ENCODE measurements at regions not wholly inside any gene's neighbourhood (a gene's known extent, or its start where the extent isn't known, plus 50 kb on each side); places are given as distances from the start of the nearest gene placed in this dataset.

DNA sequence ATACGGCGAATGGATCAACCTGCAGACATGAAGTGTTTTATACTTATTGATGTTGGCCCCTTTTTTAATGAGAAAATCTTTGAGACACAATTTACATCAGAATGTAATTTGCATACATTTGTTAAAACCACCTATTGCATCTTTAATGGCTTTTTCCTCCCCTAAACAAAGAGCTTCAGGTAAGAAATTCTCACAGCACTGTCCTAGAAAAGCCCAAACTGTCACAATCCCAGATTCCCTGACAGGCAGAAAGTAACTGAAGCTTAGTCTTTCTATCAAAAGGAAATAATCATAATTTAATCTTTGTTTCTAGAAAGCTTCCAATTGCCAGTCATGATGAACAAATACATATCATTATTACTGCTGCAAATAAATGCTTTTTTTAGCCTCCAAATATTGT lies 407.9 kb downstream of the TMA16 start:
- 9 to 11% methylated on average over 2 of the region's 2 CpGs for WGBS, 2 experiments (ENCODE audit: low coverage in 1 of 2, low lambda C conversion rate in 2 of 2, missing lambda C conversion rate in 2 of 2)
- Histone ChIP-seq H4K20me1 (ENCODE audit: insufficient read depth) (no peaks in the 10 kb centered on the region), H3K27ac (no peak overlapping the region), H3F3A (ENCODE audit: insufficient read depth) (no peaks in the 10 kb centered on the region), H3K79me2 (ENCODE audit: insufficient read depth) (no peaks in the 10 kb centered on the region), H3K4me2 (ENCODE audit: unreplicated experiment) (no peak overlapping the region), H3K4me1 (ENCODE audit: insufficient read depth) (no peaks in the 10 kb centered on the region), H3K9me3 (ENCODE audit: low read depth) (no peaks in the 10 kb centered on the region), H3K36me3 (ENCODE audit: low read depth) (no peaks in the 10 kb centered on the region), H3K27me3 (replicated peaks; ENCODE audit: insufficient read depth) (no peaks in the 10 kb centered on the region), H3K9ac (no peak overlapping the region), H3K9me2 (ENCODE audit: insufficient read depth) (no peaks in the 10 kb centered on the region), H3K4me3 (no peak overlapping the region), H2AFZ (no peak overlapping the region)
- no peak for DNase-seq
- in situ Hi-C loops (cut with MboI) = no loop called here
- TF ChIP-seq EZH2phosphoT487 (IDR thresholded peaks at IDR 0.05; ENCODE audit: insufficient read depth, low read depth) = no peak
- no peak for TF ChIP-seq EZH2 (IDR thresholded peaks at IDR 0.05; ENCODE audit: insufficient read depth, poor library complexity, severe bottlenecking)

GRCh38 chr4:163911891-163912290 lies 417.4 kb downstream of the TMA16 start:
- Histone ChIP-seq H3K79me2 (ENCODE audit: insufficient read depth) (no peaks in the 10 kb centered on the region), H3K4me3 (no peak overlapping the region), H3F3A (ENCODE audit: insufficient read depth) (no peaks in the 10 kb centered on the region), H3K27me3 (replicated peaks; ENCODE audit: insufficient read depth) (no peaks in the 10 kb centered on the region), H3K9ac (no peak overlapping the region), H3K9me2 (ENCODE audit: insufficient read depth) (no peaks in the 10 kb centered on the region), H2AFZ (no peak overlapping the region), H3K9me3 (ENCODE audit: low read depth) (no peaks in the 10 kb centered on the region), H4K20me1 (ENCODE audit: insufficient read depth) (no peaks in the 10 kb centered on the region), H3K36me3 (ENCODE audit: low read depth) (no peaks in the 10 kb centered on the region), H3K27ac (no peak overlapping the region), H3K4me2 (ENCODE audit: unreplicated experiment) (no peak overlapping the region), H3K4me1 (ENCODE audit: insufficient read depth) (no peaks in the 10 kb centered on the region)
- 30 to 32% methylated on average over 5 of the region's 5 CpGs for WGBS, 2 experiments (ENCODE audit: low coverage in 1 of 2, low lambda C conversion rate in 2 of 2, missing lambda C conversion rate in 2 of 2)
- TF ChIP-seq EZH2phosphoT487 (IDR thresholded peaks at IDR 0.05; ENCODE audit: insufficient read depth, low read depth) (no peak), EZH2 (IDR thresholded peaks at IDR 0.05; ENCODE audit: insufficient read depth, poor library complexity, severe bottlenecking) (no peak)
- in situ Hi-C loops (cut with MboI) = no loop called here
- DNase-seq = no peak

- Histone ChIP-seq H3K9ac (no peak overlapping the region), H3F3A (ENCODE audit: insufficient read depth) (no peaks in the 10 kb centered on the region), H4K20me1 (ENCODE audit: insufficient read depth) (no peaks in the 10 kb centered on the region), H3K9me3 (ENCODE audit: low read depth) (no peaks in the 10 kb centered on the region), H3K9me2 (ENCODE audit: insufficient read depth) (no peaks in the 10 kb centered on the region), H3K27me3 (replicated peaks; ENCODE audit: insufficient read depth) (no peaks in the 10 kb centered on the region), H3K4me1 (ENCODE audit: insufficient read depth) (no peaks in the 10 kb centered on the region), H3K27ac (no peak overlapping the region), H3K4me2 (ENCODE audit: unreplicated experiment) (no peak overlapping the region), H3K79me2 (ENCODE audit: insufficient read depth) (no peaks in the 10 kb centered on the region), H3K4me3 (no peak overlapping the region), H3K36me3 (ENCODE audit: low read depth) (no peaks in the 10 kb centered on the region), H2AFZ (no peak overlapping the region)
- no peak for DNase-seq
- TF ChIP-seq EZH2phosphoT487 (IDR thresholded peaks at IDR 0.05; ENCODE audit: insufficient read depth, low read depth) (no peak), EZH2 (IDR thresholded peaks at IDR 0.05; ENCODE audit: insufficient read depth, poor library complexity, severe bottlenecking) (no peak)
- WGBS, 2 experiments (ENCODE audit: low coverage in 1 of 2, low lambda C conversion rate in 2 of 2, missing lambda C conversion rate in 2 of 2) = 17 to 20% methylated on average over 4 of the region's 4 CpGs
- in situ Hi-C loops (cut with MboI) = no loop called here
Observed at GRCh38 chr4:163913571-163913970, 419.1 kb downstream of the TMA16 start.

- H2AFZ ChIP-seq = no peak overlapping the region
- in situ Hi-C loops (cut with MboI) = no loop called here
- H3K4me1 ChIP-seq (ENCODE audit: insufficient read depth) = no peaks in the 10 kb centered on the region
- TF ChIP-seq EZH2phosphoT487 (IDR thresholded peaks at IDR 0.05; ENCODE audit: insufficient read depth, low read depth) (no peak), EZH2 (IDR thresholded peaks at IDR 0.05; ENCODE audit: insufficient read depth, poor library complexity, severe bottlenecking) (no peak)
- H3K79me2 ChIP-seq (ENCODE audit: insufficient read depth) = no peaks in the 10 kb centered on the region
- no peak overlapping the region for H3K27ac ChIP-seq
- H3K9me2 ChIP-seq (ENCODE audit: insufficient read depth) = no peaks in the 10 kb centered on the region
- WGBS, 2 experiments (ENCODE audit: low coverage in 1 of 2, low lambda C conversion rate in 2 of 2, missing lambda C conversion rate in 2 of 2) = 33 to 40% methylated on average over 3 of the region's 3 CpGs
- no peaks in the 10 kb centered on the region for H3K27me3 ChIP-seq (replicated peaks; ENCODE audit: insufficient read depth)
- no peak overlapping the region for H3K4me2 ChIP-seq (ENCODE audit: unreplicated experiment)
- H3F3A ChIP-seq (ENCODE audit: insufficient read depth) = no peaks in the 10 kb centered on the region
- no peak overlapping the region for H3K4me3 ChIP-seq
- H4K20me1 ChIP-seq (ENCODE audit: insufficient read depth) = no peaks in the 10 kb centered on the region
- H3K9ac ChIP-seq = no peak overlapping the region
- no peaks in the 10 kb centered on the region for H3K36me3 ChIP-seq (ENCODE audit: low read depth)
- no peak for DNase-seq
- H3K9me3 ChIP-seq (ENCODE audit: low read depth) = no peaks in the 10 kb centered on the region
Observed at GRCh38 chr4:163915896-163916295, 421.4 kb downstream of the TMA16 start.

DNA sequence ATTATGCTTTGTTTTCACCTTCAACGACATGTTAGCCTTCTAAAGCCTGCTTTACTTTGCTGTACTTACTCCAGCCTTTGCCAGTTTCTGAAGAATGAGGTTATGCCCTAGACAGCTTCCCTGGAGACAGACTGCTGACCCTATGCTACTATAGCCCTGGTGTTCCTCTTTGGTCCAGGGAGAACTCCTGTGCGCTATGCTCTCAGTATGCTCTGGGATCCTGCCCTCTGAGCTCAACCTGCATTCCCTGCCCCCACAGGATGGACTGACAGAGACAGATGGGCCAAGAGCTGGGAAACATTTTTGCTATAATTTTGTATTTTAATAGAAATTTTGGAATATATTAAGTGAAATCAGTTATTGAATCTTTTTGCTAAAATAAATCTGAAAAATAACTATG lies 425.9 kb downstream of the TMA16 start:
- no peak overlapping the region for H3K4me2 ChIP-seq (ENCODE audit: unreplicated experiment)
- H3K4me1 ChIP-seq (ENCODE audit: insufficient read depth) = no peaks in the 10 kb centered on the region
- H4K20me1 ChIP-seq (ENCODE audit: insufficient read depth) = no peaks in the 10 kb centered on the region
- H3K9me3 ChIP-seq (ENCODE audit: low read depth) = no peaks in the 10 kb centered on the region
- H2AFZ ChIP-seq = no peak overlapping the region
- in situ Hi-C loops (cut with MboI) = no loop called here
- no peaks in the 10 kb centered on the region for H3K36me3 ChIP-seq (ENCODE audit: low read depth)
- TF ChIP-seq EZH2 (IDR thresholded peaks at IDR 0.05; ENCODE audit: insufficient read depth, poor library complexity, severe bottlenecking) = no peak
- TF ChIP-seq EZH2phosphoT487 (IDR thresholded peaks at IDR 0.05; ENCODE audit: insufficient read depth, low read depth) = no peak
- H3K4me3 ChIP-seq = no peak overlapping the region
- DNase-seq = no peak
- no peak overlapping the region for H3K9ac ChIP-seq
- H3K27ac ChIP-seq = no peak overlapping the region
- no peaks in the 10 kb centered on the region for H3F3A ChIP-seq (ENCODE audit: insufficient read depth)
- no peaks in the 10 kb centered on the region for H3K9me2 ChIP-seq (ENCODE audit: insufficient read depth)
- H3K79me2 ChIP-seq (ENCODE audit: insufficient read depth) = no peaks in the 10 kb centered on the region
- H3K27me3 ChIP-seq (replicated peaks; ENCODE audit: insufficient read depth) = no peaks in the 10 kb centered on the region
- 20 to 27% methylated on average over 2 of the region's 2 CpGs for WGBS, 2 experiments (ENCODE audit: low coverage in 1 of 2, low lambda C conversion rate in 2 of 2, missing lambda C conversion rate in 2 of 2)

Measured in GM23248 (cell line).